A549 (cell line): ENCODE measurements at regions not wholly inside any gene's neighbourhood (a gene's known extent, or its start where the extent isn't known, plus 50 kb on each side); places are given as distances from the start of the nearest gene placed in this dataset.

ENCODE experiments used
- CBX2 ChIP-seq: fragments of 200-600 bp; sonication (generic); IDR thresholded peaks from 2 replicates; pipeline ENCODE4 v1.6.1; 2016; ENCODE audit warnings: low read depth, mild to moderate bottlenecking, borderline replicate concordance
- CEBPB ChIP-seq, 2 experiments: fragments of >200 bp in 1 of 2; sonication (Bioruptor Twin) in 1 of 2; formaldehyde crosslinking in 1 of 2; IDR thresholded peaks; 2 replicates each; pipeline ENCODE4 v1.6.1; 2012 to 2016
- ESRRA ChIP-seq: fragments of 150-350 bp; IDR thresholded peaks from 2 replicates; pipeline ENCODE4 v1.6.1; 2014; ENCODE audit warnings: mild to moderate bottlenecking, low read length, borderline replicate concordance
- FOSL2 ChIP-seq, 2 experiments: fragments of 450-650 bp in 1 of 2; fragments of >200 bp in 1 of 2; sonication (Bioruptor Twin) in 1 of 2; formaldehyde crosslinking; IDR thresholded peaks; 2 replicates each; pipeline versions ENCODE4 v1.5.0 to v1.6.1; 2016 to 2020; ENCODE audit warnings: mild to moderate bottlenecking in 1 of 2, moderate library complexity in 1 of 2
- POLR2A ChIP-seq: IDR thresholded peaks from 2 replicates; pipeline ENCODE4 v1.6.1; 2012; ENCODE audit warnings: mild to moderate bottlenecking, low read length
- USF2 ChIP-seq: fragments of 450-650 bp; IDR thresholded peaks from 2 replicates; pipeline ENCODE4 v1.6.1; 2014; ENCODE audit warnings: antibody characterized with exemption

DNA sequence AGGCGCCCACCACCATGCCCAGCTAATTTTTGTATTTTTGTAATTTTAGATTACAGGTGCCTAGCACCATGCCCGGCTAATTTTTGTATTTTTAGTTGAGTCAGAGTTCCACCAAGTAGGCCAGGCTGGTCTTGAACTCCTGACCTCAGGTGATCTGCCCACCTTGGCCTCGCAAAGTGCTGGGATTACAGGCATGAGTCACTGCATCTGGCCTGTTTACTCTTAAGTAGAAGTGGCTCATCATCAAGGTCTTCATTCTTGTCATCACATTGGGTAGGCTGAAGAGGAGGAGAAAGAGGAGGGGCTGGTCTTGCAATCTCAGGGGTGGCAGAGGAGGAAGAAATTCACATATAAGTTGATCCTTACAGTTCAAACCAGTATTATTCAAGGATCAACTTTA is 152.4 kb upstream of the ATP2B1 start:
- TF ChIP-seq FOSL2 (IDR thresholded peaks at IDR 0.05) (no peak), FOSL2 (CRISPR knock-in tag; IDR thresholded peaks at IDR 0.05) (peak; percentile 64), POLR2A (no peak), ESRRA (no peak), CBX2 (no peak), CEBPB (IDR thresholded peaks at IDR 0.05) (no peak), USF2 (no peak)
